Uterus (tissue), 2 donors: ENCODE measurements at regions not wholly inside any gene's neighbourhood (a gene's known extent, or its start where the extent isn't known, plus 50 kb on each side); places are given as distances from the start of the nearest gene placed in this dataset.

Experiments
- CTCF ChIP-seq, 4 experiments: fragments of 200-600 bp in 2 of 4; fragments of 450-650 bp in 2 of 4; sonication (generic) in 2 of 4; IDR thresholded peaks; one replicate each; pipeline ENCODE4 v1.5.1; 2016 to 2019; ENCODE audit warnings: antibody characterized with exemption in 4 of 4, mild to moderate bottlenecking in 2 of 4, moderate library complexity in 1 of 4
- POLR2A ChIP-seq, 2 donors: fragments of 450-650 bp; IDR thresholded peaks; one replicate each; pipeline ENCODE4 v1.6.1; 2016; ENCODE audit warnings: antibody characterized with exemption in 2 of 2, mild to moderate bottlenecking in 1 of 2, moderate library complexity in 1 of 2

GRCh38 chr19:30146346-30146745 is 204.3 kb downstream of the URI1 start:
- no peak for TF ChIP-seq CTCF (IDR thresholded peaks at IDR 0.05)
- TF ChIP-seq POLR2A (IDR thresholded peaks at IDR 0.05): no peak
